ENCODE measurements at regions not wholly inside any gene's neighbourhood (a gene's known extent, or its start where the extent isn't known, plus 50 kb on each side); places are given as distances from the start of the nearest gene placed in this dataset.

GRCh38 chr6:105838171-105838570 lies 248.0 kb upstream of the PRDM1 start:
- DNase-seq: no peak

DNA sequence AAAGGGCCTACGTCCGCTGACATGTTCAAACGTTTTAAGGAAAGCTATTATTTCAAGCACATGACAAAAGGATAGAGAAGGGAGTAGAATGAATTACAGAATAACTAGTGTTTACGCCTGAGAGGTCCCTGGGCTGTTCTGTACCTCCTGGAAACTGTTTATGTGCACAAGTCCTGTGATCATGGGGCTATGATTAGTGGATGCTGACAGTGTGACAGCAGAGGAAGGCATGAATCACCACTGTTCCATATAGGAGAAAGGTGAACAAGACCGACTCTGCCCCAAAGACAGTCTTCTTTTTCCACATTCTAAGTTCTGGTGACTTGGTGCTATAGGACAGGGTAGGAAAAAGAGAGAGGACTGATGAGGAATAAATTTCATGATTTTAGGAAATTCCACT lies 249.2 kb upstream of the PRDM1 start:
- no peak for DNase-seq

DNA sequence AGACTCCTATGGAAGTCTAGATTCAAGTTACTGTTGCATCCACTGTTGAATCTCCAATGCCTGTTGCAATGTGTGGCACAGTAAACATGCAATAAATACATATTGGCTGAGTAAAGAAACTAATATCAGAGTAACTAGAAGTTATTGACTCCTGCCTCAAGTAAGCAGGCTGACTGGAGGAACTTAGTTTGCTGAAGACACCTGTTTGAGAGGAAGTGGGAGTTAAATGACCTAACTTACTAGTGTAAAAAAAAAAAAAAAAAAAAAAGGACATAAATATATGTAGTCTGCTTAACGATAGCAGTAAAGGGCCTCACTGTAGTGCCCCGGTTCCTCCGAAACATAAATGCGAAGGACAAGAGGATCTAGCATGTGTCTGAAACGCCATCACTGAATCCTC lies 249.8 kb upstream of the PRDM1 start:
- DNase-seq: no peak

DNA sequence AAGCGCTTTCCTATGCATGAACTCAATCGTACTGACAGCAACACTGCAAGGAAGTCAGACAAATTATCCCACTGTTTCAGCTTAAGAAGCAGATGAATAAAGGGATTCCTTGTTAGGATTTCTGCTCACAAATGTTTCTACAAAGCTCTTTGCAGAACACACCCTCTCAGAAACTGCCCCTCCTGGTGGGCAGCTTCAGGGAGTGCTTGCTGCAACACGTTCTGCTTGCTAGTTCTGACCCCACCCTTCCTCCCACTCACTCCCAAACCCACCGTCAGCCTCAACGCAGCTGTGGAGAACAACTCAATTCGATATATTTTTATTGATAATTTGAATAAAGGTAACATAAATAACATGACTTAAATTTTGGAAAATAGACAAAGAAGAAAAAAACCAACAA lies 250.8 kb upstream of the PRDM1 start:
- DNase-seq: no peak

GRCh38 chr6:105833959-105834947 lies 251.9 kb upstream of the PRDM1 start:
- no peak for DNase-seq

DNA sequence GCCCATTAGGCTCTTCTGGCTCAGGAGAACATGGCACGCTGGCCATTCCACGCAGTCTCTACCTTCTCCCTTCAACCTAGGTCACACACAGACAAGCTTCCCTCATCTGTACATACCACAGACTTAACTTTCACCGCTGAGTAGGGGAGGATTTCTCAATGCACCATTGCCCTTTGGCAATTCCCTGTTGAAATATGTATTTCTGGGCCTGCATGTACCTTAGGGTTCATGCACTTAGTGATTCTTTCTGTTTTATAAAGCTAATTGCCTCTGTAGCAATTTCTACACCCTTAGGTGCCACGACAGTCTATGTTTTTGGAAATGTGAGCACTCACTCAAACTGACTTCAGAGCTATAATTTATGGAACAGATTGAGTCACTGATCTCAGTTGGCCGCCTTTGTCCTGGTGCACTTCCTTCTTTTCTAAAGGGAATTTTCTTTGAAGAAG lies 253.8 kb upstream of the PRDM1 start:
- DNase-seq: no peak

DNA sequence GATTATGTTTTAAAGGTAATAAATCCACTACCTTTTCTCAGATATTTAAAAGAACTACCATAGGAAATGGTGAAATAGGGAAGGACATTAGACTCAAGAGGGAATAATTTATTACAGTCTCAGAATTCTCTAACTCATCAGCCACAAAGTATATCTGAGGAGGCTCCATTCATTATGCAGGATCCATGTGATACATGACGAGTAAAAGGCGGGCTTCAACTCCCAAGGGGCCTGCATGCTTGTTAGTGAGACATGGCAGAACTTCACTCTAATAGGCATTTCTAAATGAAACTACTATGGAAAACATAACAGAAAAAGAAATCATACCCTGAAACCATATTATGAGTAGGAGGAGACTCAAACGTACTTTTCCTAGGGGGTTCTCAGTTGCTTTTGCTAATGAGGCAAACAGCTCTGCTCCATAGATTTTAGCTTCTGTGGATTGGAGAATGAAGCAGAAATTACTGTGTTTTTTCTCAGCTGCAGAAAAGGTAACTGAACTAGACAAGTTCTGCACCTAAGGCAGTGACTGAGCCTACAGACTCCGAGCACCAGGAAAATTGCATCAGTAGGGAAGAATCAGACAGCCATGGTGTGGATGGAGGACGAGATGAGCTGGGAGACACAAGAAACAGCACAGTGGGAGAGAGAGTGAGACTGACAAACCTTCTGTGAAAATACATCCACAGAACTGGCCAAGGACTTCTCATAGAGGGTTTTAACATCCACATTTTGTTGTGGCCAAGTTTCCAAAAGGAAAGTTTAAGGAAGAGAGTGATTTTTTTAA lies 254.6 kb upstream of the PRDM1 start:
- no peak for DNase-seq

DNA sequence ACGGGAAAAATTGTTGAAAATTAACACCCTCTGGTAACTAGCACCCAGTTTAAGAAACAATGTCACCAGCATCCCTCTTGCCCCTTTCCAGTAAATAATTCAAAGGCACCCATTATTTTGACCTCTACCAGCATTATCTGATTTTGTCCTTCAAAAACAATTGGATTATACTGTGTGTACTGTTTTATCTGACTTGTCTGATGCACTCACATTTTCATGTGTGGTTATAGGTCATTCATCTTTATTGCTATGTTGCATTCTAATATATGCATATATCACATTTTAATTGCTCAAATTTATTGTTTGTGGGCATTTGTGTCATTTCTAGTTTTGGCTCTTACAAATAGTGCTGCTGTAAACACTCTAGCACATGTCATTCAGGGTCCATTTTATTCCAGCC lies 260.9 kb upstream of the PRDM1 start:
- DNase-seq: no peak

DNA sequence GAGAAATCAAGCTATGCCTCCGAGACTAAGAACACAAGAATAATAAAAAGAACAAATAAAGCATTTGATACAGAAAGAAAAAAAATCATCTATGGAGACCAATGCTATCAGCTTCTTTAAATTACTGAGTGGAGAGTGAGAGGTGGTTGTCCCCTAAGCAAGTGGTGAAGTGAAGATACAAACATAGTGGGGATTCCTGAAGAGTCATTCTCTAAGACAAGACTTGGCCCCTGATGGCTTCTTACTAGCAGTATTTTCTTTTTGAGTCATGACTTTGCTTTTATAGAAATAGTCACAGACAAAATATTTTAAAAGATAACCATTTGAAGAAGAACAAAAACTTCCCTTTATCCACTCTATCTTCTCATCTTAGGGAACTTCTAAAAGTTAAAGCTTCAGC lies 261.4 kb upstream of the PRDM1 start:
- no peak for DNase-seq

- DNase-seq: no peak
These were observed 264.4 kb upstream of the PRDM1 start for GRCh38 chr6:105821777-105822176.

DNA sequence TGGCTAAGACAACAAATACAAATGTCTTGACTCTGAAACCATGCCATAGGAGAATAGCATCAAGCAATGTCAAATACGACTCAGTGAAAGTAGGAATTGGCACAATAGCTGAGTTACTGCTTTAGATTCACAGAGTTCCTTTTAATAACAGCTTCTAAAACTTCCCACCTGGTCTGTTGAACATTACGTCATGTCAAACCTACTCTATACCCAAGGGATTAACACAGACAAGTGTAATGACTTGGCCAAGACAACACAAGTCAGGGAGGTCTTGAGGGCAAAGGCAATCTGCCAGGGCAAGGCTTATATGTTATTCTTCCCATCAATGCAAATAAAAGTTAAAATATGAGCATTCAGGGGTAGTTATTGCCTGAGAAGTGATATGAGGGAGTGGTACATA lies 265.1 kb upstream of the PRDM1 start:
- DNase-seq: no peak

DNA sequence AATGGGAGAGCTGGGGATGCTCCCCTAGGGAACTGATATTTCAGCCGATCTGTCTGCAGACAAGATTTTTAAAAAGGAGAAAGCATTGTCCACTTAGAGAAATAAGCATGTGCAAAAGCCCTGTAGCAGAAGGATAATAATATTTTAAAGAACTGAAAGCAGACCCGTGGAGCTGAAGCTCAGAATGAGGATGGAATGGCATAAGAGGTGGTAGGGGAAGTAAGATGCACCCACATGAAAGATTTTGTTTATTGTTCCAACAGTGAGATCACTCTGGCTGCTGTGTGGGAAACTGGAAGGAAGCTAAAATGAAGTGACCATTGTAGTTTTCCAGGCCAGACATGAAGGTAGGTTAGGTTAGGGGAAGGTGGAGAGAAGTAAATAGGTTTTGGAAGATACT lies 266.4 kb upstream of the PRDM1 start:
- DNase-seq: no peak

- DNase-seq: no peak
These were observed 267.6 kb upstream of the PRDM1 start for GRCh38 chr6:105818505-105818904.

DNA sequence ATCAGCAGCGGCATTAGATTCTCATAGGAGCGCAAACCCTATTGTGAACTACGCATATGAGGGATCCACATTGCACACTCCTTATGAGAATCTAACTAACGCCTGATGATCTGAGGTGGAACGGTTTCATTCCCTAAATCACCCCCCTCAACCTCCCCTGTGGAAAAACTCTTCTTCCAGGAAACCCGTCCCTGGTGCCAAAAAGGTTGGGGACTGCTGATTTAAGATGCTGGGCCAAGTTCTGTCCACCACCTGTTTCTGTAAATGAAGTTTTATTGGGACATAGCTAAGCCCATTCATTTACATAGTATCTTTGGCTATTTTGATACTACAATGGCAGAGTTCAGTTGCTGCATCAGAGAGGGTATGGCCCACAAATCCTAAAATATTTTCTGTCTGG lies 268.2 kb upstream of the PRDM1 start:
- no peak for DNase-seq

GRCh38 chr6:105817370-105817769 lies 268.8 kb upstream of the PRDM1 start:
- DNase-seq: no peak

DNA sequence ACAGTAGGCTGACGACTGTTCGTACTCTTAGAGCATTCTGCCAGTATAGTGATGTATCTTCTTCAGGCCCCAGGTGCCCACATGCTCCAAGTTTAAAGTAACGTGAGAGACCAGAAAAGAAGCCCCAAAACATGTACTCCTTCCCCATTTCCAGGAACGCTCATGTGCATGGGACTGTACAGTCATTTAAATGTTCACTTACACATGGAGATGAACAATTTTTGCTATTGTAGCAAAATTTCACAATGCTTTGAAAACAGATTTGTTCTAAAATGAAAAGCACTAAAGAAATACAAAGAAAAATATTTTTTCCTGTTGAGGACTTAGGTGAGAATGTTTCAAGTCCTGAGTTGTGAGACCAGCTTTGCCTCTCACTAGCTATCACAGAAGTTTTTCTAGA lies 269.3 kb upstream of the PRDM1 start:
- no peak for DNase-seq

DNA sequence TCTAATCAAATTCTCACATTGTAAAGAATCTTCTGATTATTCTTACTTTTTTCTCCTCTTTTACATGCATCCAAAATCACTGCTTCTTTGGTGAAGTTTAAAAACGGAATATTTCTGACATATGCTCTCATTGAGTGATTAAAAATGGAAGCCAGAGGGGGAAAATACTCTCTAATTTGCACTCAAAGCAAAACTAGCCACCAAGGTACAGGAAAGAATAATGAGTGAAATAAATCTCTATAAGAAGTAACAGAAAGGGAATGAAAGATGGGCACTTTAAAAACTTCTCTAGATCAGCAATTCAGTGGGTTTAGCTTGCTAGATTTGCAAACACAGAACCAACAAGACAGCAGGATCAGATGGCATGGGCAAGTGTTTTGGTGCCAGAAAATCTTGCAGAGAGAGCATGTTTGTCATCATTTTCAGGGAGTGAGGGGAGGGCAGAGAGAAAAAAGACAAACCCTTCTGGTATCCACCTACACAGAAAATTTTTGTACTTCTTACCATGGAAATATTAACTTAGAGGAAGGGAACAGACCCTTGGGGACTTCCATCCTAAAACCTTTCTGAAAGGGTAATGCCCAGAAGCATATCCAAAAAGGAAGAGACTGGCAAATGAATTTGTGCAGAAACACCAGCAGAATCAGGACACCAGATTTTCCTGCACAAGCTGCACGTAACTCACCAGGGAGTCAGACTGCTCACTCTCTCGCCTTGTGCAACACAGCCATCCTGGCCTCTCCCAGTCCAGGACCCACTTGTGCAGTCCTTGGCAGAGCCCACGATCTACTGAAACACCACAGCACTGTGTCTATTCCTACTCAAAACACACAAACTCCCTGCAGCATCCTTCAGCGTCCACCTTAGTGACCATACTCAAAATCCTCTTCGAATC lies 270.2 kb upstream of the PRDM1 start:
- no peak for DNase-seq

GRCh38 chr6:105814745-105815536 lies 271.2 kb upstream of the PRDM1 start:
- DNase-seq: no peak

DNA sequence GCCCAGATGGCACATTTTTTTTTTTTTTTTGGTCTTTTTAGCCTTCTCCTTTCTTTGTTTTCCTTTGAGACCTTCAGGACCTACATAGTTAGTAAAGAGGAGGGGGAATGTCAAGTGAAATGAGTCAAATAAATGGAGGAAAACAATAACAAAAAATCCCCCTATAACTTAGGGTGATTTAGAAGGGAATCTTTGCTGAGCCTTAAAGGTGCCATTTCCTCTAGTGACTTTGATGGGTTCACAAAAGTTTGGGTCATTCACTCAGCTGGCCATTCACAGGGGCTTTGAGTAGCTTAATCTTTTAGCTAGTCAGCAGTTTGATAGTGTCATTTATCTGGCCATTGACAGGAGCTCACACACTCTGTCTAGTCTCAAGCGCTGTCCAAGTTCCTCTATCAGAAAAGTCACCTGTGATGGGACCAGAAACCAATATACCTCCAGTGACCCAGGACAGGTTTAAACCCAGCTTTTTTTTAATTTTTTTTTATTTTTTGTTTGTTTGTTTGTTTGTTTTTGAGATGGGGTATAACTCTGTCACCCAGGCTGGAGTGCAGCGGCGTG lies 275.1 kb upstream of the PRDM1 start:
- no peak for DNase-seq

- no peak for DNase-seq
These were observed 275.8 kb upstream of the PRDM1 start for GRCh38 chr6:105810105-105810921.

DNA sequence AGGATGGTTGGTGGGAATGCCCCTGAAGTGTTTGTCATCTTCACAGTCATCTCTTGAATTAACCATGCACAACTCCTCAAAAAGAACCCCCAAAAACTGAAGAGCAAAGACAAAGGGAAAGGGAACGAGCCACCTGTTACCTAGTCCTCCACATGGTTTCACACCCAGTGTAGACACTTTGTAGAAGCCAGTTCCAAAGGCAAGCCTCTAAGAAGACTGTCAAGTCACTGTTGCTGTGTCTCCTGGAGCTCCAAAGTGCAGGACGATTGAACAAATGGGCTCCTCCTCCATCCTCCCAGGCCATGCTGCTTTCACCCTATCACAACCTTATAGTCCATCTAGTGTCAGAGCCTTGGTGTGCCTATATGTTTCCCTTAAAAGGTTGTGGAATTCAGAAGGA lies 277.6 kb upstream of the PRDM1 start:
- DNase-seq: no peak
